ENCODE measurements at regions not wholly inside any gene's neighbourhood (a gene's known extent, or its start where the extent isn't known, plus 50 kb on each side); places are given as distances from the start of the nearest gene placed in this dataset.
A peak's percentile ranks its signal among the peaks of the same experiment; 100 is the strongest.

DNA sequence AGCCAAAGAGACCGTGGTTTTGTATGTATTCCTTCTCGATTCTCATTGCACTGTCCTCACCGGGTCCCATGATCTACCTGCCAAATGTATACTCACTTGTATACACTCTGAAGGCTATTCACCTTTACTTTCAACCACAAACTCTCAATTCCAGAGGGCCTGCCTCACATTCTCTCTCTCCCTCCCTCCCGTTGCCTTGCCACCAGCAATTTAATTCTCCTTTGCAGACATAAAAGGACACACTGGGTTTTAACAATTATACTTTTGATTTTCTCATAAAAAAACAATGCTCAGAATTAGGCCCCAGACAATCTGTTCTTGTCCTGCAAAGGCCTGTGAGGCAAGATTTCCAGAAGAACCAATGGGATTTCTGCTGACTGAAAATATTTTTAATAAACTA is 265.1 kb upstream of the PSMD7 start:
- no peak for DNase-seq (ENCODE audit: low read depth)

DNA sequence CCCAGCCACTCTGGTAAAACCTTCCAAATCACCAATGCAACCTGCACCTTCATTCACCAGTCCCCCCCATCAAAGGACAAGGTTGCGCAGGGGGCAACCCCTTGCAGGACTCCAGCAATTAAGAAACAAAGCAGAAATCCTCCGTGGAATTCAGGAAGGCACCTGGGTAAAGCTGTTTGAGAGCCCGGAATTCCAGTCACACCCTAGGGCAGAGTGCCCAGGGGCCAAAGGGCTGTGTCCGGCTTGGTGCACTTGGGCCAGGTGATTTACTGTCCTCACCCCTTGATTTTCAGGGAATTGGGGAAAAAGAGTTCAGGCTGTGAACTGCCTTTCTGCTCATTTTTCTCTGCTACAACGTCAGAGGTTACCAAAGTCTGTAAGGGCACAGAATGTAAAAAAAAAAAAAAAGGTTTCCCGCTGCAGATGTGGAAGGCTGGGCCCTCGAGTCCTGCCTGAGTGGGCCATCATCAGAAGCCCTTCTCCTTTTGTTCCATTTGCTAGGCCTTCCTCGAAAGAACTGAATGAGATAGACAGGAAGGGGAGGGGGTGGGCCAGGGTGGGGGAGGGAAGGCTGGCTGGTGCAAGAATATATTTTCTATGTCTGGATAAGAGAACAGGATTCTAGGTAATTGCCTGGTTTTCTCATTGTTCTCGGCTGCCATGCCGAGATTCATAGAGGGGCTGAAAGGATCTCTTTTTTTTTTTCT is 266.5 kb upstream of the PSMD7 start:
- no peak for DNase-seq (ENCODE audit: low read depth)

- DNase-seq (ENCODE audit: low read depth): no peak
Measured at GRCh38 chr16:74029115-74029792, 267.4 kb upstream of the PSMD7 start.

DNA sequence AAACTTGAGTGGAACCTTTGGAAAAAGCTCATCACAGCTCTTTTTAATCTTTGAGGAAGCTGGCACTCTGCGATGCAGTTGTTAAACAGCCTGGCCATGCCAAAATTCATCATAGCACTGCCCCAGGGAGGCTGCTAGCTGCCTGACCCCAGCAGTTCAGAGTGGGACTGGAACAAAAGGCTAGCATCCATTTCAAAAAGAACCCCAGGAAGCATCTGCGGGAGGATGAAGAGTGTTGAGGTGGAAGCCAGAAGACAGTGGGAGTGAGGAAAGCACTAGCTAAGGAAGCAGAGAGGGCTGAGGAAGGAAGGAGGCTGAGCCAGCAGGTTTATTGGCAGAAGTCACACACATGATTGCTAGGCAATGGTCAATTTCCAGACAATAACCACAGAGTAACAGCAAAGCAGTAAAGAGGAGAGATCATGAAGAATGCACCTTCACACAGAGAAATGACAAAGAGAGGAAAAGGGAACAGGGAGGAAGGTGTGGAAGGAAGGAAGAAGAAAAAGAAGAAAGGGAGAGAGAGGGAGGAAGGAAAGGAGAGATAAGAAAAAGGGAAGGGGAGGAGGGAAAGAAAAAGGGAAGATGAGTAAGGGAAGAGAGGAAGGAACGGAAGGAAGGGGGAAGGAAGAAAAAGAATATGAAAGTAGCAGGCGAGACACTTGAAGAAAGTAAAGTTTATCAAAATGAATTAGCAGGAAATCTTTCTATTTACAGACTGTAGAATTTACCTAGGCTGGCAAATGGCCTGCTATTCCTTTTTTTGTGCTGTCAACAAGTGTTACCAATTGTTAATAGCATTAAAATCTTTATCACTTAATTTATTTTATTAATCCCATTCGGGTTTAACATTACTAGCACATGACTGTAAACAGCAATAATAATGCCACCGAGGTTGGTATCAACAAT is 270.0 kb upstream of the PSMD7 start:
- no peak for DNase-seq (ENCODE audit: low read depth)

DNA sequence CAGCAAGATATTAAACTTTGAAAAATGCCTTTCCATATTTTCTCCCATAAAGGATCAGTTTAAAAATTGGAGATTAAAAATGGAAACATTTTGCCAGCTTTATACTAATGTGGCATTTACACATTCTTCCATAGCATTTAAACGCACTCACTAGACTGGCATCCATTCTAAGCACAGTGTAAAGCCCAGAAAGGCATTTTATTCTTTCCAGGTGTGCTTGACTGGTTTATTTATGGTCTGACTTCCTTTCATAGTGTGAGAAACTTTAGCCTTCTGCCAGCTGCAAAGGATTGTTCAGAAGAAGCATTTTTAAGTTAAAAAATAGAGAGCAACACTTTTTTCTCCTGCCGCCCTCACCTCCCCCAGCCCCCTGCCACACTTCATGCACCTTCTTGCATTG is 271.7 kb upstream of the PSMD7 start:
- no peak for DNase-seq (ENCODE audit: low read depth)

- DNase-seq (ENCODE audit: low read depth): no peak
Measured at GRCh38 chr16:74020095-74020670, 276.4 kb upstream of the PSMD7 start.

GRCh38 chr16:74019612-74020011 is 277.0 kb upstream of the PSMD7 start:
- DNase-seq (ENCODE audit: low read depth): no peak

- DNase-seq (ENCODE audit: low read depth): no peak
Measured at GRCh38 chr16:74015953-74016352, 280.7 kb upstream of the PSMD7 start.

- DNase-seq (ENCODE audit: low read depth): no peak
Measured at GRCh38 chr16:73998707-73999106, 297.9 kb upstream of the PSMD7 start.

DNA sequence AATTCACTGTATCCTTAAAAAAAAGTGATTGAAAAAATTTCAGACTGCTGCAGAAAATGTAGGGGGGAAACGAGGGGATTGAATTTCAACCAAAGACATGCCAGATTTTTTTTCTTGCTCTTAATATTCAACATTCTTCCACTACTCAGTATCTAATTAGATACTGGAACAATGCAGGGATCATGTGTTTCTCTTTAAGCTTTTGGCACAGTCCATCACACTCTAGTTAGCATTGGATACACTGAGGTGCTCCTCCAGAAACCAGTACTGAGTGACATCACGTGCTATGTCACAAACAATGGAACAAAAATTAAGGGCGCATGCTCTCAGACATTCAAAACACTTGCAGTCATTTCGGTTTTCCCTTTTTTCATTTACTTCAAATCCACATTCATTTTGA is 298.6 kb upstream of the PSMD7 start:
- DNase-seq (ENCODE audit: low read depth): no peak

GRCh38 chr16:73997340-73997711 is 299.3 kb upstream of the PSMD7 start:
- DNase-seq (ENCODE audit: low read depth): no peak

- no peak for DNase-seq (ENCODE audit: low read depth)
Measured at GRCh38 chr16:73996624-73997339, 299.8 kb upstream of the PSMD7 start.

- no peak for DNase-seq (ENCODE audit: low read depth)
Measured at GRCh38 chr16:73993878-73994277, 302.7 kb upstream of the PSMD7 start.

DNA sequence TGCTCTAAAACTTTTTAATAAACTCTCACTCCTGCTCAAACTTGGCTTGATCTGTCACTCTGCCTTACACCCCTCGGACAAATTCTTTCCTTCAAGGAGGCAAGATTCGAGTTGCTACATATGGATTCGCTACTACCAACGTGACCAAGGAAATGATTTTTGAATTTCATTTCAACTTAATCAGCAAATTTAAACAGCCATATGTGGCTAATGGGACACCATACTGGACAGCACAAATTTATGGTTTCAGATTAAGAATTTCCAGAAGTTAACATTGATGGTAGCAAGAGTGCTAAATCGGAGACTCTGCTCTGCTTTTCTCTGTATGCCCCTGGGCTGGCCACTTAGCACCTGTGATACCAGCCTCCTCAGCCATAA is 318.2 kb upstream of the PSMD7 start:
- DNase-seq (ENCODE audit: low read depth): no peak

DNA sequence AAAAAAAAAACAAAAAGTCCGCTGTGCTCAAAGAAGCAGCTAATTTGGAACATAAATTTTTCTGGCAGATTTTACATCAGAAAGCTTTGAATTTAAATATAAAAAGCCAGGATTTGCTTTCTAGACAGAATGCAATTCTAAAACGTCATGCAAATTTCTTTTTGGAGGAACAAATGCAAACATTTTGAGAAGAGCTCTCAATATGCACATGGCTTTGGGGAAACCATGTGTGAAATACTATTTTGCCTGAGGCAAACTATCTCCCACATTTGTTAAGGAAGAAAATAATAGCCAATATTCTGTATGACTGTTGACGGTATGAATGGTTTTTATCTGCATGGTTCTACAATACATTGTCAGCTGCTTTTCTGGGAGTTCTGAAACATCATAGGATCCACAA is 320.0 kb upstream of the PSMD7 start:
- no peak for DNase-seq (ENCODE audit: low read depth)

GRCh38 chr16:73973174-73973573 is 323.4 kb upstream of the PSMD7 start:
- DNase-seq (ENCODE audit: low read depth): no peak

- no peak for DNase-seq (ENCODE audit: low read depth)
Measured at GRCh38 chr16:73966851-73967250, 329.8 kb upstream of the PSMD7 start.

GRCh38 chr16:73965591-73965990 is 331.0 kb upstream of the PSMD7 start:
- no peak for DNase-seq (ENCODE audit: low read depth)

GRCh38 chr16:73956587-73957494 is 339.8 kb upstream of the PSMD7 start:
- peak; percentile 6 for DNase-seq (ENCODE audit: low read depth)

DNA sequence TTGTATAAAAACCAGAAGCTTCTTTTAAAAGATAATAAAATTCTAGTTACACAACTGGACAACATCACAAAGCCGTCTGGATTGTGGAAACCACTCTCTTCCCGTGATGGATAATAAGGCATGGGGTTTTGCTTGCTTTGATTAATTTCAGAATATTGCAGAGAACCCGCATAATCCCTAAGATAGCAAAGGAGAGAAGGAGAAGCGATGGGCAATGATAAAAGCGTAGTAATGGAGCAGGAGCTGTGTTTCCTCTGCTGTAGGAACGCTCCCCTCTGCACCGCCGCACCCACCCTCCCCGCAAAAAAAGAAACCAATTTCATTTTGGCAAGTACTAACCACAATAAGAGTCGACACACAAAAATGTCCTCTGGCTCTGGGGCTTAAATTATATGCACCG is 340.9 kb upstream of the PSMD7 start:
- DNase-seq (ENCODE audit: low read depth): no peak

DNA sequence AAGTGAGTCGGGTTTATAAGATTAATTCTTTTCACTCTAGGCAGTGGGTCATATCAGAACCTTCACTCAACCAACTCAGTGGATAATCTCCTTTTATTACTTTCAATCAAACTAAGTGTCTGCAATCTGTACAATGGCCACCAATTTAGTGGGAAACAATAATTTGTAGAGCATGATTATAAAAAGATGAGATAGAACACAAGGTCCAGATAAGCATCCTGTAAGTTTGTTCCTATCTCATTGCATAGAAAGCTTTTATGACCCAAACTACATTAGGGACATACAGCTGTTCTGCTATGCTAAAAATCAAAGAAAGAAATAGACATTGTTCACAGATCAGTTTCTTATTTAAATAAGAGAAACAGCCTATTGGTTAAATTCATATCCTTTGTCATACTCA is 341.4 kb upstream of the PSMD7 start:
- DNase-seq (ENCODE audit: low read depth): no peak
